Keratinocyte (primary cell): ENCODE measurements at regions not wholly inside any gene's neighbourhood (a gene's known extent, or its start where the extent isn't known, plus 50 kb on each side); places are given as distances from the start of the nearest gene placed in this dataset.

Source experiments
- DNase-seq: peaks from one replicate; pipeline ENCODE4 v3.0.0-alpha.2; 2011; ENCODE audit warnings: low read depth, missing footprints, low spot score
- FAIRE-seq: peaks from 2 replicates; lab custom pipeline; 2011; peaks lifted over from hg19 to GRCh38; lab: Jason Lieb, UNC
- H2AFZ ChIP-seq: 2 replicates; pipeline ENCODE4 v1.6.0; 2012; ENCODE audit warnings: low read length, control low read depth, inconsistent platforms; ENCODE audit not compliant: control insufficient read depth
- H3K27ac ChIP-seq: 2 replicates; pipeline ENCODE4 v1.5.1; 2011; ENCODE audit warnings: low read length; ENCODE audit not compliant: control insufficient read depth, insufficient read depth
- H3K27me3 ChIP-seq: 3 replicates; pipeline ENCODE4 v1.6.0; 2011; ENCODE audit warnings: low read length; ENCODE audit not compliant: control insufficient read depth, insufficient read depth; ENCODE audit errors: extremely low read depth
- H3K36me3 ChIP-seq, 2 experiments: 2 replicates in 1 of 2; 3 replicates in 1 of 2; pipeline ENCODE4 v1.5.1; 2011; ENCODE audit warnings: low read length in 2 of 2, mild to moderate bottlenecking in 1 of 2; ENCODE audit not compliant: control insufficient read depth in 2 of 2, insufficient read depth in 2 of 2; ENCODE audit errors: extremely low read depth in 1 of 2
- H3K4me1 ChIP-seq: 3 replicates; pipeline ENCODE4 v1.5.1; 2011; ENCODE audit warnings: low read length; ENCODE audit not compliant: control insufficient read depth, insufficient read depth; ENCODE audit errors: extremely low read depth
- H3K4me2 ChIP-seq: 3 replicates; pipeline ENCODE4 v1.6.0; 2011; ENCODE audit warnings: low read depth, low read length; ENCODE audit not compliant: control insufficient read depth, insufficient read depth; ENCODE audit errors: extremely low read depth
- H3K4me3 ChIP-seq, 3 experiments: fragments of 200-600 bp in 1 of 3; sonication (generic) in 1 of 3; 2 replicates in 2 of 3; 3 replicates in 1 of 3; pipeline ENCODE4 v1.5.1; 2011 to 2016; ENCODE audit warnings: low read length in 3 of 3, mild to moderate bottlenecking in 3 of 3, control low read depth in 2 of 3, inconsistent platforms in 1 of 3, low read depth in 1 of 3, mixed read lengths in 1 of 3, mixed run types in 1 of 3, moderate library complexity in 1 of 3; ENCODE audit not compliant: control insufficient read depth in 2 of 3, insufficient read depth in 2 of 3; ENCODE audit errors: extremely low read depth in 1 of 3
- H3K79me2 ChIP-seq: 2 replicates; pipeline ENCODE4 v1.6.0; 2012; ENCODE audit warnings: low read length; ENCODE audit not compliant: control insufficient read depth, insufficient read depth
- H3K9ac ChIP-seq: 3 replicates; pipeline ENCODE4 v1.6.0; 2011; ENCODE audit warnings: low read length; ENCODE audit not compliant: control insufficient read depth, insufficient read depth; ENCODE audit errors: extremely low read depth
- H3K9me1 ChIP-seq: 3 replicates; pipeline ENCODE4 v1.6.0; 2011; ENCODE audit warnings: low read length; ENCODE audit not compliant: control insufficient read depth, insufficient read depth; ENCODE audit errors: extremely low read depth
- H3K9me3 ChIP-seq: 2 replicates; pipeline ENCODE4 v1.5.1; 2012; ENCODE audit warnings: low read depth, low read length; ENCODE audit not compliant: control insufficient read depth
- H4K20me1 ChIP-seq: 3 replicates; pipeline ENCODE4 v1.6.0; 2011; ENCODE audit warnings: low read length; ENCODE audit not compliant: control insufficient read depth, insufficient read depth; ENCODE audit errors: extremely low read depth
- EZH2 ChIP-seq: IDR thresholded peaks from one replicate; pipeline ENCODE4 v1.6.1; 2012; ENCODE audit warnings: inconsistent platforms, mild to moderate bottlenecking, low read length, moderate library complexity
- dilution Hi-C: fragments of 300-500 bp; cut with MboI; formaldehyde crosslinking; loops from one replicate; pipeline ENCODE4 v1.7.0; 2020; ENCODE audit warnings: low sequenced_read_pairs; ENCODE audit not compliant: extremely low pct_ligation_motif_present
- TF ChIP-seq, protein P1 (sequence below), 3 experiments: IDR thresholded peaks in 1 of 3; conservative IDR thresholded peaks in 1 of 3; optimal IDR thresholded peaks in 1 of 3; 2 replicates in 2 of 3; 3 replicates in 1 of 3; pipeline versions ENCODE3 to v1.5.1; 2011; ENCODE audit warnings: low read length in 3 of 3, mild to moderate bottlenecking in 3 of 3, moderate library complexity in 2 of 3, control low read depth in 1 of 3, inconsistent platforms in 1 of 3; ENCODE audit not compliant: insufficient read depth in 2 of 3; ENCODE audit errors: extremely low read depth in 1 of 3

DNA sequence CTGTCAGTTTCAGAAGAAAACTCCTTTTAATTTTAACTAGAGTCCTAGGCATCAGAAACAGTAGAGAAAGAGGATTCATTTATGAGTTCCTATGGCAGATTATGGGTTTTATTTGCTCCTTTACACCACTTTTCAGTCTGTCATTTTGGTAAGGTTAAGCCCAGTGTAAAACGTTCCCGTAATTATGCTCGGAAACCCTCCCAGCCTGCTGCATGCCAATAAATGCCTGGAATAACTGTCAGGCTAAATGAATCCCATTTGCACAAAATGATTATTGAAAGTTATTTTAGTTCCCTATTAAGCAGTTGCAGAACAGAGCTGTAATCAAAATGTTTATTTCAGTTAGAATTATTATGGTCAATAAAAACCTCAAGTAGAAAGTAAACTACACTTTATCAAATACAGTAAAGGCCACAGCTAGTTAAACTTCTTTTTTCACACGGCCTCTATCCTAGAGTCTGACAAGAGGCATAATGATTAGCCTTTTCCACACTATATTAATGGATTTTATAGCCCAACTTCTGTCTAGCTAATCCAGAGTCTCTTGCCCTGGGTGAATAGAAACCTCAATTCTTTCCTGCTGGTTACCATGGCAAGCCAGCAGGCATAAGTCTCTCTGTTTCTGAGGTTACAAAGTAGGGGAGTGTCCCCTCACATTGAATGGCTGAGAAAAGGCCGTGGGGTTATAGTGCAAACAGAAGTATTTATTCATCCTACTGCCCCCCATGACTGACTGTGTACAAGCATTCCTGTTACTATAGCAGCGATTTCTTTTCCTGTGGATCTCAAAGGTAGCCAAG lies 80.8 kb upstream of the NPVF start:
- TF ChIP-seq, protein P1, sequence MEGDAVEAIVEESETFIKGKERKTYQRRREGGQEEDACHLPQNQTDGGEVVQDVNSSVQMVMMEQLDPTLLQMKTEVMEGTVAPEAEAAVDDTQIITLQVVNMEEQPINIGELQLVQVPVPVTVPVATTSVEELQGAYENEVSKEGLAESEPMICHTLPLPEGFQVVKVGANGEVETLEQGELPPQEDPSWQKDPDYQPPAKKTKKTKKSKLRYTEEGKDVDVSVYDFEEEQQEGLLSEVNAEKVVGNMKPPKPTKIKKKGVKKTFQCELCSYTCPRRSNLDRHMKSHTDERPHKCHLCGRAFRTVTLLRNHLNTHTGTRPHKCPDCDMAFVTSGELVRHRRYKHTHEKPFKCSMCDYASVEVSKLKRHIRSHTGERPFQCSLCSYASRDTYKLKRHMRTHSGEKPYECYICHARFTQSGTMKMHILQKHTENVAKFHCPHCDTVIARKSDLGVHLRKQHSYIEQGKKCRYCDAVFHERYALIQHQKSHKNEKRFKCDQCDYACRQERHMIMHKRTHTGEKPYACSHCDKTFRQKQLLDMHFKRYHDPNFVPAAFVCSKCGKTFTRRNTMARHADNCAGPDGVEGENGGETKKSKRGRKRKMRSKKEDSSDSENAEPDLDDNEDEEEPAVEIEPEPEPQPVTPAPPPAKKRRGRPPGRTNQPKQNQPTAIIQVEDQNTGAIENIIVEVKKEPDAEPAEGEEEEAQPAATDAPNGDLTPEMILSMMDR (optimal IDR thresholded peaks at IDR 0.05 in 1 of 3, IDR thresholded peaks at IDR 0.05 in 1 of 3, conservative IDR thresholded peaks at IDR 0.05 in 1 of 3; ENCODE audit: extremely low read depth in 1 of 3, insufficient read depth in 2 of 3, low read length in 3 of 3): no peak
- no peak for TF ChIP-seq EZH2
- Histone ChIP-seq H3K36me3 (no peaks in the 10 kb centered on the region), H3K4me2 (no peak overlapping the region), H3K4me3 (no peak overlapping the region), H3K27me3 (no peaks in the 10 kb centered on the region), H4K20me1 (no peaks in the 10 kb centered on the region), H2AFZ (no peak overlapping the region), H3K79me2 (no peaks in the 10 kb centered on the region), H3K4me1 (peaks cover 9% of the 10 kb centered on the region), H3K9ac (no peak overlapping the region), H3K27ac (no peak overlapping the region), H3K9me3 (no peaks in the 10 kb centered on the region), H3K9me1 (no peaks in the 10 kb centered on the region)
- no peak for DNase-seq
- dilution Hi-C loops: no loop called here
- no peak for FAIRE-seq

DNA sequence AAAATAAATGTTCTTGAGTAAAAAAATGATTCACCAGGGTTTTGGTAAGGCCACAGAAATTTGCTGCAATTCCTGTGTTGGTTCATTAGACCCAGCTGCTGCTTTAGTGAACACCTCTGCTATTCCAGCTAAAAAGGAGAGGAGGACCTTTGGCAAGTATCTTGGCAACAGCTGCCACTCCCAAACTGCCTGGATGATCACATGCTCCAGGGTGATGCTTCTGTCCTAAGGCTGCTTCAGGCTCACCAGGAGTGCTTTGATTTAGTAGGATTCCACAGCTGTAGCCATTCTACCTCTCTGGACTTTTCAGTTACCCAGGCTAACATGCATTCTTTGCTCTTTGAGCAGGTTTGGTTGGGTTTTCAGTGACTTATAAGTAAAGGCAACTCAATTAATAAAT lies 82.6 kb upstream of the NPVF start:
- no peaks in the 10 kb centered on the region for H3K27me3 ChIP-seq

More for the DNA sequence above, 82.6 kb upstream of the NPVF start:
- Histone ChIP-seq H2AFZ (no peak overlapping the region), H3K4me3 (no peak overlapping the region), H3K9me1 (no peaks in the 10 kb centered on the region), H3K9ac (no peak overlapping the region), H3K79me2 (no peaks in the 10 kb centered on the region), H3K9me3 (no peaks in the 10 kb centered on the region), H3K36me3 (no peaks in the 10 kb centered on the region), H3K4me1 (peaks cover 9% of the 10 kb centered on the region), H3K27ac (no peak overlapping the region), H4K20me1 (no peaks in the 10 kb centered on the region), H3K4me2 (no peak overlapping the region)
- no peak for FAIRE-seq
- DNase-seq: no peak
- TF ChIP-seq EZH2: no peak
- dilution Hi-C loops: no loop called here
